ENCODE measurements at regions not wholly inside any gene's neighbourhood (a gene's known extent, or its start where the extent isn't known, plus 50 kb on each side); places are given as distances from the start of the nearest gene placed in this dataset.
"Not testable (repeated sequence)": the region's sequence is repeated elsewhere in the genome, so short reads cannot be mapped to it uniquely, and the experiment has no call there.

DNA sequence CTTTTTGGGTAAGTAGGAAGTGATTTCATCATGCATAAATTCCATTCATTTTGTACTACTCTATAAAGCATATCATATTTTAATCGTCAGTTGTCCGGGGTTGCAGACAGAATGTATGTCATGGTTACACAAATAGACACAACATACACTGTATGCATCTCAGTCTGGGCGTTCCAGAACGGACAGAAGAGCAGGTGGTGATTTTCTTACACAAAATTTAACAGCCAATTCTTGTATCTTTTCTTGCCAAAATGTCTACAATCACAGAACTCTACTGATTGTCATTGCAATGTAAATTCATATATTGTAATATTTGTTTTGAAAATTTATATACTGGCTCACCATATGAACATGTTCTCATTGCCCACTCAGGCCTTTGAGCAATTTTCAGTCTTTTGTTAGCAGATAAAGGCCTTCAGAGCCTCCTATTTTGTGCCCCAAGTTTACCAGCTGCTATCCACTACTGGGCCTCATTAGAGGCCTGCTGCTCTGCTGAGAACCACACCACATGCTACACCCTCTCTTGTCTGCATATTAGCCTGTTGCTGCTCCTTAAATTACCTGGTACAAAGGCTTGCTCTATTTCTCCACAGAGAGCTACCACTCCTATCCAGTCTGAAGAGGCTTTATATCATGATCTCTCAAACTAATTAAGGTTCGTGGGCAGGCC, 61.5 kb downstream of the PRDM13 start:
- no peak for DNase-seq (ENCODE audit: low read depth)

DNA sequence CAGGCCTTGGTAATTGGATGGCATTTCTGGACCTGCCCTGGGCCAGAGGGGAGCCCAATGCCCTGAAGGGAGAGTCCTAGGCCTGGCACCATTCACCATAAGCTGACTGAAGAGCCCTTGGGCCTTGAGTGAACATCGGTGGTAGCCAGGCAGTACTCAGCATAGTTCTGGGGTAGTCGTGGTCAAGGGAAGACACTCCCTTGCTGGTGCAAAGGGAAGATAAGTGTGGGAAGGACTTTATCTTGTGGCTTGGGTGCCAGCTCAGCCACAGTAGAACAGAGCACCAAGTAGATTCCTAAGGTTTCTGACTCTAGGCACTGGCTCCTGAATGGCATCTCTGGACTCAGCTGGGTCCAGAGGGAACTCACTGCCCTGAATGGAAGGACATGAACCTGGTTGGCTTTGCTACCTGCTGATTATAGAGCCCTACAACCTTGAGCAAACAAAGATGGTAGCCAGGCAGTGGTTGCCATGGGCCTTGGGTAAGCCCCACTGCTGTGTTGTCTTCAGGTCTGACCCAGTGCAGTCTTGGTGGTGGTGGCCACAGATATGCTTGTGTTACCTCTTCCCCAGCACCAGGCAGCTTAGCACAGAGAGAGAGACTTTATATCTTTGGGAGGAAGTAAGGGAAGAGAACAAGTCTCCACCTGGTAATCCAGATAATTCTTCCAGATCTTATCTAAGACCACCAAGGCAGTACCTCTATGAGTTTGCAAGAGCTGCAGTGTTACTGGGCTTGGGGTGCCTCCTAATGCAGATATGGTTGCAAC, 83.5 kb downstream of the PRDM13 start:
- no peak for DNase-seq (ENCODE audit: low read depth)

DNA sequence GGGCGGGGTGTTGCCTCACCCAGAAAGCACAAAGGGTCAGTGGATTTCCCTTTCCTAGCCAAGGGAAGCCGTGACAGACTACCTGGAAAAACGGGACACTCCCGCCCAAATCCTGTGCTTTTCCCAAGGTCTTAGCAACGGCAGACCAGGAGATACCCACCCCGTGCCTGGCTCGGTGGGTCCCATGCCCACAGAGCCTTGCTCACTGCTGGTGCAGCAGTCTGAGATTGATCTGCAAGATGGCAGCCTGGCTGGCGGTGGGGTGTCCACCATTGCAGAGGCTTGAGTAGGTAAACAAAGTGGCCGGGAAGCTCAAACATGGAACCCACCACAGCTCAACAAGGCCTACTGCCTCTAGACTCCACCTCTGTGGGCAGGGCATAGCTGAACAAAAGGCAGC, 95.7 kb downstream of the PRDM13 start:
- DNase-seq (ENCODE audit: low read depth): not testable (repeated sequence)

DNA sequence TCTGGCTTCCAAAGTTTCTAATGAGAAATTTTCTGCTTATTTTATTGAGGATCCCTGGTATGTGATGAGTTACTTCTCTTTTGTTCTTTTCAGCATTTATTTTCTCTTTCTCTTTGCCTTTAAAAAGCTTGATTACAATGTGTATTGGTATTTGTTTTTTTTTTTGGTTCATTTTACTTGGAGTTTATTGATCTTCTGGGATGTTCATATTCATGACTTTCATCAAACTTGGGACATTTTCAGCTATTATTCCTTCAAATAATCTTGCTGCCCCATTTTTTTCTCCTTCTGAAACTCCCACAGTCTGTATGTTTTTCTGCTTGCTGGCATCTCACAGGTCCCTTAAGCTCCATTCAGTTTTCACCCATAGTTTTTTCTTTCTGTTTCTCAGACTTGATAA, 102.4 kb downstream of the PRDM13 start:
- no peak for DNase-seq (ENCODE audit: low read depth)

DNA sequence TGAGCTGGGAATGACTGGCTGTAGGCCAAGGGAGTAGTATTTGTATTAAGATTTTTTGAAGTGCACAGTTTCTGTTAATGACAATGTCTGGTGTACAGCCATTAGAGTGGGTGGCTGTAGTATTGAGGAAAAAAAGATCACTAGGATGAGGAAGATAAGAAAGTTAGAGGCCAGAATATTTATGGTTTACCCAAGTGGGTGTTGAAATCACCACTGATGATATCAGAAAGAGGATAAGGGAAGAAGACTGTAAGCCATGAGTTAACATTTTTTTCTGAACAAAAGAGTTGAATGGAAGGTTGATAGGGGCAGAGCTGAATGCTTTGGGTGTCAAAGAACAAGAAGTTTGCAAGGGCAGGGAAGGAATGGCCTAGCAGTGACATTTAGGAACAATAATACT, 104.7 kb downstream of the PRDM13 start:
- DNase-seq (ENCODE audit: low read depth): no peak

DNA sequence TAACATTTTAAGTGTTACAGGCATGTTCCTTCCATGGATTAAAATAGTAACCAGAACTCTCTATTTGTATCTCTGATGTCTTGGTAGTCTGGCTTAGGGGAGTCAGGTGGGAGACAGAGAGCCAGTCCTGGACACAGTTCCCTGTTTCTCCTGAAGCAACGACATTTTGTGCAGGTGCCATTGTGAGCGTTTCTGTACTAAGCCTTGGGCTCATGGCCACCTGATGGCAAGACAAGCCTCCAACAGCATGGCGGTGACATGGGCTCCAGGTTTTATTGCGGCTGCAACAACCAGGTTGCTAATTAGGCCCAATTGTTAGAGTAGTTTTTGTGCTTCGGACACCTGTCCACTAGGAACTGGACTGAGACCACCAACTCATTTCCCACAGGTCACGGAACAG, 105.3 kb downstream of the PRDM13 start:
- DNase-seq (ENCODE audit: low read depth): no peak

DNA sequence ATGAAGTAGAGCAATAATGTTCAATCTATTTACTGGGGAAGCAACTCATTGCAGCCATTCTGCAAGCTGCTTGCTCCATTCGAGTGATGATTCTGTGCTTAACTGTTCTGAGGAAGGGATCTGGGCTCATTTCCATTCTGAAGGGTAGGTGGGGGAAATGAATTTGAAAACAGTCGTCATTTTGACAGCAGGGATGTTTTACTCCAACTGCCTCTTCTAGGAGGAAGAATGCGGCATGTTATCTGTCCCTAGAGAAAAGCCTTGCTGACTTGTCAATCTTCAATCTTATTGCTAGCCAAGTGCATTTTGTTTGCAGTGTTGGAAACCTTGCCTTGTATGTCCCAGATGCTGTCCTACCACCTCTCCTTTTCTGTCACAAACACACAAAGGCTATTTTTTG, 105.9 kb downstream of the PRDM13 start:
- no peak for DNase-seq (ENCODE audit: low read depth)

DNA sequence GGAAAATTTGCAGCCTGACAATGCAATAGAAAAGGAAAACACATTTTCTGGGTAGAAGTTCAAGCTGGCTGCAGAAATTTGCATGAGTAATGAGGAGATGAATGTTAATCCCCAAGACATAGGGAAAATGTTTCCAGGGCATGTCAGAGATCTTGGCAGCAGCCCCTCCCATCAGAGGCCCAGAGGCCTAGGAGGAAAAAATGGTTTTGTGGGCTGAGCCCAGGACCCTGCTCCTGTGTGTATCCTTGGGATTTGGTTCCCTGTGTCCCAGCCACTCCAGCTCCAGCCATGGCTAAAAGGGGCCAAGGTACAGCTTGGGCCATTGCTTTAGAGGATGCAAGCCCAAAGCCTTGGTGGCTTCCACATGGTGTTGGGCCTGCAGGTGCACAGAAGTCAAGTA, 115.4 kb downstream of the PRDM13 start:
- DNase-seq (ENCODE audit: low read depth): not testable (repeated sequence)

DNA sequence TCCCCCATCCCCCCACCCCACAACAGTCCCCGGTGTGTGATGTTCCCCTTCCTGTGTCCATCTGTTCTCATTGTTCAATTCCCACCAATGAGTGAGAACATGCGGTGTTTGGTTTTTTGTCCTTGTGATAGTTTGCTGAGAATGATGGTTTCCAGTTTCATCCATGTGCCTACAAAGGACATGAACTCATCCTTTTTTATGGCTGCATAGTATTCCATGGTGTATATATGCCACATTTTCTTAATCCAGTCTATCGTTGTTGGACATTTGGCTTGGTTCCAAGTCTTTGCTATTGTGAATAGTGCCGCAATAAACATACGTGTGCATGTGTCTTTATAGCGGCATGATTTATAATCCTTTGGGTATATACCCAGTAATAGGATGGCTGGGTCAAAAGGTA, 123.6 kb downstream of the PRDM13 start:
- DNase-seq (ENCODE audit: low read depth): not testable (repeated sequence)

DNA sequence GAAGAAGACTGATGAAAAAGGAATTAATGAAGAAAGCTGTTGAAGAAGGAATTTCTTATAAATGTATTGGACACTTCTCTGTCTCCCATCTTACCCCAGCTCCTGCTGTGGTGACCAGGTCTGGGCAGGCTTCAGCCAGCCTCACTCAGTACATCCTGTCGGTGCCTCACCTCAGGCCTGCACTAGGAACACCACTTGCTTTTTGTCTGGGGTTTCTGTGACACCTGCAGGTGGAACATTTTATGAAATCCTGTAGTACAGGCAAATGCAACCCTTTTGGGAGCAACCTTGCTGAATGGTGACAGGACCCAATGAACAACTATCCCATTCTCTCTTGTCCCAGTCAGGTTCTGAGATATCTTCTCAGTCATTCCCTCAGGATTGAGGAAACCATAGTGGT, 129.7 kb downstream of the PRDM13 start:
- DNase-seq (ENCODE audit: low read depth): no peak

DNA sequence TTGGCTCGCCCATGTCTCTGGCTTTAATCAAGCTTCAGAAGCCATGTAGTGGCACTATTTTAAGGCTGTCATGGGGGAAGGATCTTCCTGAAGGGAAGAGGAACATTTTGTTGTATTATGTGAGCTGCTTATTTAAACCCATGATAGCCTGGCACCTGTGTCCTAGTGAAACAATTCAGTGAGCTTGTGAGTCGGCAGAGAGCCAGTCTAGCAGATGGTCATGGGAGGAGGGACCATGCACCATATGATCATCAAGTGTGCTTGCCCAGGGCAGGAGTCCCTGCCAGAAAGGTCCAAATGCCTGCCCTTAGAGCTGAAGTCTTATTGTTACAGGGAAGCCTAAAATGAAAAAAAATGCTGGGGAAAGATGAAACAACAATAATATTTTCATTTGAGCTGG, 132.9 kb downstream of the PRDM13 start:
- no peak for DNase-seq (ENCODE audit: low read depth)

DNA sequence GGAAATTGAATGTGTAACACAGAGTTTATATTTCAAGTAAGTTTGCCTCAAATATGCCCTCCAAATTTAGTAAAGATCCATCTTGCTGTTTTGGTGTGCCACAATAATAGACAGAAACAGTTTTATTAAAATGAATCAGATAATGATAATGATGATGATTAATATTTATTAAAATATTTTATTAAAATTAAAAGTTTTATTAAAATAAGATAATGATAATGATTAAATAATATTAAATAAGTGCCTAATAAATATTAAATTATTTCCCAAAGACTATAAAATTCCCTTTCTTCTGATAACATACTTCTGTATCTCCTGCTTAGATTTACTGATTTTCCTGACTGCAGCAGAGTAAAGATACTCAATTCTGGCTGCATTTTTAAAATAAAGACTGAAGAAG, 134.5 kb downstream of the PRDM13 start:
- no peak for DNase-seq (ENCODE audit: low read depth)

DNA sequence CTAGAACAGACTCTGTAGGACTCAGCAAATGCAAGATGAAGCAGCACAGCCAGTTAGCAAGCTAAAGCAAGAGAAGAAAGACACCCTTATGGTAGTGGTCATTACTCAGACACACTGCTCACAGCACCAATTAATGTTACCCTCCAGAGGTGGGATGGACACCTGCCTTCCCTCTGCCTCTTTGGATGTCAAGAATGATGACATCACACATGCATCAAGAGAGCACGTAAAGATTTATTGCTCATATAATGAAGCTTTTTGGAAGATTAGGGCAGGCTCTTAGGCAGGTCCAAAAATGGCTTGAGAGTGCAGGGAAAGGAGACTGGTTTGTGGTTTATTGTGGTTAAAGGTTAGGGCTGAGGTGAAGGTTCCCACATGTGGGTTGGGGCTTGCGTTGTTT, 137.0 kb downstream of the PRDM13 start:
- DNase-seq (ENCODE audit: low read depth): no peak

DNA sequence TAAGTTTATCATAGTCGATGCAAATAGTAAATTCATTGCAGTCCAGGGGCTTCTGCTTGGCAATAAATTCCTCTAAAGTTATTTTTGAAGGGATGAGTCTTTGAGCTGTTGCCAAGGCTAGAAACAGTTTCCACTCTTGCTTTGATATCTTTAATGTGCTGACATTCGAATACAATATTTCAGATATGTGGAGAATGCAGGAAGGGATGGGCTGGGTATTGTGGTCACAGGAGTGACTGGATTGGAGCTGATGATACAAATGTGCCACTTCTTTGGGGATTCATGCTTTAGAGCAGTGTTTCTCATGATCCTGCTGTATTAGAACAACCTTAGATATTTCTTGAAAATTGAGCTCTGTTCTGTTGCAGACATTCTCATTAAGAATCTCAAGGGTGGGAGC, 139.0 kb downstream of the PRDM13 start:
- DNase-seq (ENCODE audit: low read depth): peak; percentile 56

DNA sequence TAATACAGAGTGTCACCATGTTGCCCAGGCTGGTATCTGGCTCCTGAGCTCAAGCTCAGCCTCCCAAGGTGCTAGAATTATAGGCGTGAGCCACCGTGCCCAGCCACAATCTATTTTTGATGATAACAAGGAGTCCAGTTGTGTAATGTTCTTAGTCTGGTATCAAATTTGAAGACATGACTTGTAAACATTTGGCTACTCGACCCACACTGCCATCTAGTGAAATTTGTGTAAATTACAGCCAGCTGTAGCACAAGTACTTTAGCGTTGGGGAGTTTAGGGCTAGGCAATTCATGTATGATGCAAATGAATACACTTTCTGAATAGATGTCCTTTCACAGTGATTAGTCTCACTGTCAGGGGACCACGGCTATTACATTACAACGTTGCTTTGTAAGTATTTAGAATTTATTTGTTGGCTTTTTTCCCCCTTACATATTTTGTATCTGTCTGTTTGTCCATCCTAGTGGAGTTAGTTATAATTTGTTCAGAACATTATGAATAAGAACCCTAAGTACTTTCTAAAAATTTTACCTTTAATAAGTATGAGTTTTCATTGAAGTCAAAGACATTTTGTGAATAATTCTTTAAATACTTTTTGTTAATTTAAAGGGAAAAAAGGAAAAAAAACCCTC, 139.7 kb downstream of the PRDM13 start:
- peak; percentile 74 for DNase-seq (ENCODE audit: low read depth)

DNA sequence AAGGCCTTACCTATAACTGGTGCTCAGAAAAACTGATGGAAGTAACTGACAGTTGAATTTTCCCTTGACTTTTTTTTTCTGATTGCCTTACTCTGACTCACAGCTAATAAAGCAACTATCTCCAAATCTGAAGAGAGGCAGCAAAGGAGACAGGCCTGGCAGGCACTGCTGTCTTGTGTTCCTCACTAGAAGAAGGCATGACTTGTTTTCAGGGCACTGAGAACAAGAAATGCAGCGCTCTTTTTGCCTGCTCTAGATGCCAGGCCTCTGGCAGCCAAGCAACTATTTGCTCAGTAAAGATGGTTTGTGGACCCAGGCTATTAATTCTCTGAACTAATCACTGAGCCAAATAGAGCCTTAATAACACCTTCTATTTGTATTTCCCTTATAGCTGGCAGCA, 155.1 kb downstream of the PRDM13 start:
- no peak for DNase-seq (ENCODE audit: low read depth)

DNA sequence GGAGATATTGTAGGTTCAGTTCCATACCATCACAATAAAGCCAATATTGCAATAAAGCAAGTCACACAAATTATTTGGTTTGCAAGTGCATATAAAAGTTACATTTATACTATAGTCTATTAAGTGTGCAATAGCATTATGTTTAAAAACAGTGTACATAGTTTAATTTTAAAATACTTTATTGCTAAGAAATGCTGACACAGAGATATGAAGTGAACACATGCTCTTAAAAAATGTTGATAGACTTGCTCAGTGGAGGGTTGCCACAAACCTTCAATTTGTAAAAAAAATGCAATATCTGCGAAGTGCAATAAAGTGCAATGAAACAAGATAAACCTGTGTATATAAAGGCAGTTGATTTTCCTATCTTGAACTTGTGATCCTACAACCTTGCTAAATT, 161.5 kb downstream of the PRDM13 start:
- DNase-seq (ENCODE audit: low read depth): no peak

DNA sequence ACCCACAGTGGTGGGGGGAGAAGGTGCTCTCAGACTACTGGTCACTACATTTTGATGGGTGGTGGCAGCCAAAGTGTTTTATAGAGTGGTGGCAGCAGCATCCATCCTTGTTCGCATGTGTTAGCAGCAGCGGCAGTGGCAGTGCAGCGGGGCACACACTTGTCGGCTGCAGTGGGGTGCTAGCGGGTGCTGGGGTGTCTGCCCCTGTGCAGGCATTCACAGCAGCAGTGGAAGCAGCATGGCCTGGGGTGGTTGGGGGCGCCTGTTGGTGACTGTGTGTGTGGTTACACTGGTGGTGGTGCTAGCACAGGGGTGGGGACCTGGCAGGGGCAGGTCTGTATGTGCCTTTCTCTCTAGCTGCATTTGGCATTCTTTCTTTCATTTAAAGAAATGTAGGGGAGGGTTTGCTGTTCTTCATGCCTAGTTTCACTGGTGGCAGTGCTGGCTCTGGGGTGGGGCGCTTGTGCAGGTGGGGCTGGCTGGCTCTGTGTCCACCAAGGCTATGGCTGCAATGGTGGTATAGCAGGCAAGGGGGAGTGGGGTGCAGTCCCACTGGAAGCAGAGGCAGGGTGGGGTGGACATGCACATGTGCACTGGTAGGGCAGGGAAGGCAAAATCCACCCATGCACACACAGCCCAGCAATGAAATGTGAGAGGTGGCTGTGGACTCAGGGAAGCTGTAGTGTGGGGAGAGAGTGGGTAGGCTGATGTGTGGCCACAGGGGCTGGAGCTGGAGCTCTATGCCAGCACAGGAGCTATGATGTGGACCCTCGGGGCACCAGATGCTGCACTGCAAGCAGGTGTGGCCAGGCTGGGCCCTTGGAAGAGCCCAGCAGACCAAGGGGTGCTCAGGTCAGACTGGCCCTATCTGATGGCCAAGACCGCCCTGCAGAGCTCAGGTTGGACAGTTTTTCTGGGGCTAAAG, 173.3 kb downstream of the PRDM13 start:
- DNase-seq (ENCODE audit: low read depth): no peak

DNA sequence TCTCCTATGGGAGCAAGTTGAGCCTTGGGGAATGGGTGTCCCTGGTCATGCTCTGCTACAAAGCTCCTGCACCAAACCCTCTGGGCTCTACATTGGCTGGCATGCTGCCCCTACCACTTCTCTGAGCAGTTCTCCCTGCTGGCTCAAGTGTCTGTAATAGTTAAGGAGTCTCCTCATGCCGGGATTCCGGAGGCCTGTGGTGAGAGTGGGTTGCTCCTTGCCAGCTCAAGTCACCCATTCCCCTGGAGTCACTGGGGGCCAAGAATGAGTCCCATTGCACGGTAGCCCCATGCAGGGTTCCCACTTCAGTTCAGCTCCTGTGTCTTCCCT, 173.9 kb downstream of the PRDM13 start:
- no peak for DNase-seq (ENCODE audit: low read depth)

DNA sequence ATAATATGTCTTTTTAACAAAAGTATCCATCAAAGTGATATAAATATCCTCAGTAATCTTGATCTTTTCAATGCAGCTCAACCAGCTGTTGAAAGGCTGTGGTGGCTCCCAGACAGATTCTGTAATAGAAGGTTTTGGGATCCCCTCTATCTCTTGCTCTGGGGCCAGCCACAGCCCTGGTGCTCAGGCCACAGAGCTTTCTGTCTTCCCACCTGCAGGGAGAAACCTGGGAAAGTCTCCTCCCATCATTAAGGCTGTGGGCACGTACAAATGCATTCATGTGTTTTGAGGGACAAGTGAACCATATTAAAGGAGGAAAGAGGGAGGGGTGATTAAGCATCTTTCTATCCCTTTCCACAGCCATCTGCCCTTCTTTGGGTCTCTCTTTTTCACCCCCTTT, 183.1 kb downstream of the PRDM13 start:
- no peak for DNase-seq (ENCODE audit: low read depth)

DNA sequence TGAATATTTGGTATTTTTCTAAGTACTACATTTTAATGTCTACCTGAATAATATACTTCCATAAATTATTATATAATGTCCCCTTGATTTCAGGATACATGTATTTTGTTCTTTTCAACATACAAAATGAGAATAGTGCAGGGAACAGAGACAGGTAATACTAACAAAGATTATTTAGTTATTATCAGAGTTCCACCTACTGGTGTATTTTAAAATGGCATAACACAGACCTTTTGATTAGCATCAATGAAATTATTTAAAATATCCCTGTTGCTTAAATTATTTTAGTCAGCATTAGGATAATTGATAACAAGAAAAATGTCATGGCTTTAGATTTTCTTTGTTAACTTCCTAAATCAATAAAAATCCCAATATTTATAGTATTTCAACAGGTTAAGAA, 184.0 kb downstream of the PRDM13 start:
- DNase-seq (ENCODE audit: low read depth): peak; percentile 29

DNA sequence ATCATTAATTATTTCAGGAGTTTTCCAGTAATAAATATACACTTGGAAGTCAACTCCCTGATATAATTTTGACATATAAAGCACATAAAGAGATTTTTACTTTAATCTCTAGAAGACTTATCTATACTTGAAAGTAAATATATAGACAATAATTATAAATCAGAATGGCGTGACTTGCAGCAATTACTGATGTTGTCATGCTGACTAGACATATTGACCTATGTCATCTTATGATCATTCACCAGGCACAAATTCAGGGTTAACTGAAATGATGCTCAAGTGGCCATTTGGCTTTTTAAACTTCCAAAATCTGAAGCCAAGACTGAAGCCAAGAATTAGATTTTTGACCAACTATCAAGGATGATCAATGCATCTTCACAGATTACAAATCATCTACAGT, 192.2 kb downstream of the MCHR2 start:
- DNase-seq (ENCODE audit: low read depth): no peak

Measured in ELR (cell line).